ENCODE measurements at regions not wholly inside any gene's neighbourhood (a gene's known extent, or its start where the extent isn't known, plus 50 kb on each side); places are given as distances from the start of the nearest gene placed in this dataset.
"Not testable (repeated sequence)": the region's sequence is repeated elsewhere in the genome, so short reads cannot be mapped to it uniquely, and the experiment has no call there.

DNA sequence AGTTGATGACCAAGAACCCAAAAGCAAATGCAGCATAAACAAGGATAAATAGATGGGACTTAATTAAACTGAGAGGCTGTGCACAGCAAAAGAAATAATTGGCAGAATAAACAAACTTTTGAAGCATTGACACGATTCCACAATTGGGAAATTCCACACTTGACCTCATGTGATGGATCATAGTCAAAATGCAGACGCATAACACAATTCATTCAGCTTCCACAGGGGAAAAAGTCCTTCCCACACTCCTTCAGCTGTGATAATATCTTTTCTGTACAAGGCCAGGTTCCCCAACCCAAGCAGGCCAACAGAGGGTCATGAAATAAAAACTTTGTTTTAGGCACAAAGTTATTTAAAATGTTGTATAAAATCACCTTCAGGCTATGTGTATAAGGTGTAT is 66.6 kb upstream of the SLIT2 start:
- no peak for DNase-seq (ENCODE audit: extremely low read depth, insufficient read length)
- H3K27me3 ChIP-seq (replicated peaks; ENCODE audit: control insufficient read depth, insufficient read depth, low read length): no peaks in the 10 kb centered on the region
- H3K4me3 ChIP-seq (replicated peaks; ENCODE audit: low read depth, low read length): no peak overlapping the region
- no peaks in the 10 kb centered on the region for H3K36me3 ChIP-seq (ENCODE audit: control insufficient read depth, insufficient read depth, low read length)
- TF ChIP-seq, protein P1, sequence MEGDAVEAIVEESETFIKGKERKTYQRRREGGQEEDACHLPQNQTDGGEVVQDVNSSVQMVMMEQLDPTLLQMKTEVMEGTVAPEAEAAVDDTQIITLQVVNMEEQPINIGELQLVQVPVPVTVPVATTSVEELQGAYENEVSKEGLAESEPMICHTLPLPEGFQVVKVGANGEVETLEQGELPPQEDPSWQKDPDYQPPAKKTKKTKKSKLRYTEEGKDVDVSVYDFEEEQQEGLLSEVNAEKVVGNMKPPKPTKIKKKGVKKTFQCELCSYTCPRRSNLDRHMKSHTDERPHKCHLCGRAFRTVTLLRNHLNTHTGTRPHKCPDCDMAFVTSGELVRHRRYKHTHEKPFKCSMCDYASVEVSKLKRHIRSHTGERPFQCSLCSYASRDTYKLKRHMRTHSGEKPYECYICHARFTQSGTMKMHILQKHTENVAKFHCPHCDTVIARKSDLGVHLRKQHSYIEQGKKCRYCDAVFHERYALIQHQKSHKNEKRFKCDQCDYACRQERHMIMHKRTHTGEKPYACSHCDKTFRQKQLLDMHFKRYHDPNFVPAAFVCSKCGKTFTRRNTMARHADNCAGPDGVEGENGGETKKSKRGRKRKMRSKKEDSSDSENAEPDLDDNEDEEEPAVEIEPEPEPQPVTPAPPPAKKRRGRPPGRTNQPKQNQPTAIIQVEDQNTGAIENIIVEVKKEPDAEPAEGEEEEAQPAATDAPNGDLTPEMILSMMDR (IDR thresholded peaks at IDR 0.05; ENCODE audit: insufficient read depth, low read length, poor library complexity, severe bottlenecking): no peak

- H3K36me3 ChIP-seq (ENCODE audit: control insufficient read depth, insufficient read depth, low read length); DNase-seq (ENCODE audit: extremely low read depth, insufficient read length); H3K4me3 ChIP-seq (replicated peaks; ENCODE audit: low read depth, low read length); H3K27me3 ChIP-seq (replicated peaks; ENCODE audit: control insufficient read depth, insufficient read depth, low read length): not testable (repeated sequence)
Observed at GRCh38 chr4:20183131-20183530, 68.6 kb upstream of the SLIT2 start.

GRCh38 chr4:20181926-20182325 is 69.8 kb upstream of the SLIT2 start:
- no peak for DNase-seq (ENCODE audit: extremely low read depth, insufficient read length)
- Histone ChIP-seq H3K4me3 (replicated peaks; ENCODE audit: low read depth, low read length) (no peak overlapping the region), H3K36me3 (ENCODE audit: control insufficient read depth, insufficient read depth, low read length) (no peaks in the 10 kb centered on the region), H3K27me3 (replicated peaks; ENCODE audit: control insufficient read depth, insufficient read depth, low read length) (no peaks in the 10 kb centered on the region)
- TF ChIP-seq, protein P1 (IDR thresholded peaks at IDR 0.05; ENCODE audit: insufficient read depth, low read length, poor library complexity, severe bottlenecking): no peak

DNA sequence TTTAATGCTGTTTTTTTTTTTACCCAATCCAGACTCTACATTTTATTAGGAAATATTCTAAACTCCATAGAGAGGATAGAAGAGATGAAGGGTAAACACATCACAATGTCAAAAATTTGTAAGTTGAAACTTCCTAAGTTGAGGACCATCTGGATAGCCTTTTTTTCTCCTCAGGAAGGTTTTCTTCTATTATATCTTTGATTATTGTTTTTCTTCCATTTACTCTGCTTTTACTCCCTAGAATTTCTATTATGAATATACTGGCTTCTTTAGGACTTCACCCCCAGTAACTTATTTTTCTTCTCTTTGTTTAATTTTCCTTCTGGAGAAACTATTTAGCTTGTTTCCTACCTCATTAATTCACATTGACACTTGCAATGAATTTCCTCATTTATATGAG is 71.2 kb upstream of the SLIT2 start:
- no peak overlapping the region for H3K4me3 ChIP-seq (replicated peaks; ENCODE audit: low read depth, low read length)
- TF ChIP-seq, protein P1 (IDR thresholded peaks at IDR 0.05; ENCODE audit: insufficient read depth, low read length, poor library complexity, severe bottlenecking): no peak
- H3K36me3 ChIP-seq (ENCODE audit: control insufficient read depth, insufficient read depth, low read length): no peaks in the 10 kb centered on the region
- DNase-seq (ENCODE audit: extremely low read depth, insufficient read length): no peak
- H3K27me3 ChIP-seq (replicated peaks; ENCODE audit: control insufficient read depth, insufficient read depth, low read length): no peaks in the 10 kb centered on the region

- H3K36me3 ChIP-seq (ENCODE audit: control insufficient read depth, insufficient read depth, low read length): no peaks in the 10 kb centered on the region
- no peak overlapping the region for H3K4me3 ChIP-seq (replicated peaks; ENCODE audit: low read depth, low read length)
- peak; percentile 0 for DNase-seq (ENCODE audit: extremely low read depth, insufficient read length)
Observed at GRCh38 chr4:20178902-20179576, 72.7 kb upstream of the SLIT2 start.

DNA sequence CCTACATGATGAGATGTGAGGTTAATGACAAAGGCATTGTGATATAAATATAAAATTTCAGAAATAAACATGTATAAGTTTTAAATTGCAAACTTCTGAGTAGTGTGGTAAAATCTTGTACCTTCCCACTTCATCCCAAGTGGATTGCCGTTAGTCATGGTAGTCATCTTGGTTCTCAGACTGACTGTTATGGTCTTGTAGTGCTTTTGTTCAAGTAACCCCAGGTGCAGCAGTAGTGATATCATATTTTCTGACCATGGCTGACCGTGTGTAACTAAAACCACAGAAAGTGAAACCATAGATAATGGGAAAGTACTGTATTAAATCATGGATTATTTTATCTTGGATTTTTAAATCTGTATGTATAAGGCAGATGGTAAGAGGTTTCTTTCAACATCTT is 74.8 kb upstream of the SLIT2 start:
- no peaks in the 10 kb centered on the region for H3K36me3 ChIP-seq (ENCODE audit: control insufficient read depth, insufficient read depth, low read length)
- no peak for DNase-seq (ENCODE audit: extremely low read depth, insufficient read length)
- no peaks in the 10 kb centered on the region for H3K27me3 ChIP-seq (replicated peaks; ENCODE audit: control insufficient read depth, insufficient read depth, low read length)
- TF ChIP-seq, protein P1 (IDR thresholded peaks at IDR 0.05; ENCODE audit: insufficient read depth, low read length, poor library complexity, severe bottlenecking): no peak
- H3K4me3 ChIP-seq (replicated peaks; ENCODE audit: low read depth, low read length): no peak overlapping the region

More at GRCh38 chr4:20178902-20179576, 72.7 kb upstream of the SLIT2 start:
- TF ChIP-seq, protein P1 (IDR thresholded peaks at IDR 0.05; ENCODE audit: insufficient read depth, low read length, poor library complexity, severe bottlenecking): no peak
- no peaks in the 10 kb centered on the region for H3K27me3 ChIP-seq (replicated peaks; ENCODE audit: control insufficient read depth, insufficient read depth, low read length)

Measured in GM06990 (cell line).